ENCODE measurements at regions not wholly inside any gene's neighbourhood (a gene's known extent, or its start where the extent isn't known, plus 50 kb on each side); places are given as distances from the start of the nearest gene placed in this dataset.

DNA sequence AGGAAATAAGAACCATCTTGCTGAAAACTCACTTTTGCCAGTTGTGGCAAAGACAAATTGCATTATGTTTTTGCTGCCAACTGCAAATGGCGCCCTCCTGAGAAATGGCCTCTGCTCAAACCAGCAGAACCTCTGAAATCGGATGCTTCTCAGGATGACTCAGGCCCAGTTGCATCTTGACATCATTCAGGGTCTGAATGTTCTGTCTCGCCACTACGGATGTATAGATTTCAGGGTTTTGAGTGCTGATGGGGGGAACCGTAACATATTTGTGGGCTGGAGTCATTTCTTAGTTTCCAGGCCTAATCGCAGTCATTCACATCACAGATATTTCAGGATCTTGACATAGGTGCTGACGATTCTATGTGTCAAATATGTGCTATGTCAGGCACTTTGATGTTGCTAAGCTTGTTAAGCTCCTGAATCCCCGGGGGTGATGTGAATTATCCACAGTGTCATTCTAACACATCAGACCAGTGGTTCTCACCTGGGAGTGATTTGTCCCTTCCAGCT lies 207.1 kb downstream of the NFATC2 start:
- no peak overlapping the region for H3K4me3 Mint-ChIP-seq
- H3K36me3 Mint-ChIP-seq (ENCODE audit: low read depth), result no peaks in the 10 kb centered on the region
- no peak for DNase-seq (ENCODE audit: low spot score)
- no peak overlapping the region for H3K27ac Mint-ChIP-seq
- intact Hi-C loops (cut with micrococcal nuclease), result no loop called here
- H3K27me3 Mint-ChIP-seq (ENCODE audit: insufficient read depth), result peaks cover 4% of the 10 kb centered on the region
- H3K4me1 Mint-ChIP-seq (ENCODE audit: low read depth), result no peaks in the 10 kb centered on the region
- no peaks in the 10 kb centered on the region for H3K9me3 Mint-ChIP-seq

- Mint-ChIP-seq H3K27me3 (ENCODE audit: insufficient read depth) (peaks cover 4% of the 10 kb centered on the region), H3K4me1 (ENCODE audit: low read depth) (no peaks in the 10 kb centered on the region), H3K36me3 (ENCODE audit: low read depth) (no peaks in the 10 kb centered on the region), H3K27ac (no peak overlapping the region), H3K9me3 (no peaks in the 10 kb centered on the region), H3K4me3 (no peak overlapping the region)
- no peak for DNase-seq (ENCODE audit: low spot score)
- intact Hi-C loops (cut with micrococcal nuclease), result no loop called here
Measured at GRCh38 chr20:51334609-51335008, 207.9 kb downstream of the NFATC2 start.

GRCh38 chr20:51333971-51334370 lies 208.5 kb downstream of the NFATC2 start:
- Mint-ChIP-seq H3K36me3 (ENCODE audit: low read depth) (no peaks in the 10 kb centered on the region), H3K4me3 (no peak overlapping the region), H3K27me3 (ENCODE audit: insufficient read depth) (peaks cover 4% of the 10 kb centered on the region), H3K9me3 (no peaks in the 10 kb centered on the region), H3K27ac (no peak overlapping the region), H3K4me1 (ENCODE audit: low read depth) (no peaks in the 10 kb centered on the region)
- DNase-seq (ENCODE audit: low spot score), result no peak
- intact Hi-C loops (cut with micrococcal nuclease), result no loop called here

DNA sequence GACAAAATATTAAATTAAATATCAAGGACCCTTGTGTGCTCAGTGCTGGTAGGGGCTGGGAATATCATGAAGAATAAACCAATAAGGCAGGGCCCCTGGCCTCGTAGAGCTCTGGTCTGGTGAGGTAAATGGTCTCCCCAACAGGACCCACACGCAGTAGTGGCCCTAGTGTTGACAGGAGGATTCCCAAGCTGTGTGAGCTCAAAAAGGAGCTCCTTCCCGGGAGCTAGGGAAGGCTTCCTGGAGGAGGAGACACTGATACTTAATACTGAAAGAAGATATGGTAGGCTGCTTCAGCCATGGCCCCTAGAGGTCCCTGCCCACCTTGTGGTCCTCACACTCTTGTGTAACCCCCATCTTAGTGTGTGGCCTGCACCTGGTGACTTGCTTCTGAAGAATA lies 209.1 kb downstream of the NFATC2 start:
- Mint-ChIP-seq H3K27ac (no peak overlapping the region), H3K27me3 (ENCODE audit: insufficient read depth) (peaks cover 1% of the 10 kb centered on the region), H3K4me1 (ENCODE audit: low read depth) (no peaks in the 10 kb centered on the region), H3K9me3 (no peaks in the 10 kb centered on the region), H3K4me3 (no peak overlapping the region), H3K36me3 (ENCODE audit: low read depth) (no peaks in the 10 kb centered on the region)
- DNase-seq (ENCODE audit: low spot score), result no peak
- intact Hi-C loops (cut with micrococcal nuclease), result no loop called here

DNA sequence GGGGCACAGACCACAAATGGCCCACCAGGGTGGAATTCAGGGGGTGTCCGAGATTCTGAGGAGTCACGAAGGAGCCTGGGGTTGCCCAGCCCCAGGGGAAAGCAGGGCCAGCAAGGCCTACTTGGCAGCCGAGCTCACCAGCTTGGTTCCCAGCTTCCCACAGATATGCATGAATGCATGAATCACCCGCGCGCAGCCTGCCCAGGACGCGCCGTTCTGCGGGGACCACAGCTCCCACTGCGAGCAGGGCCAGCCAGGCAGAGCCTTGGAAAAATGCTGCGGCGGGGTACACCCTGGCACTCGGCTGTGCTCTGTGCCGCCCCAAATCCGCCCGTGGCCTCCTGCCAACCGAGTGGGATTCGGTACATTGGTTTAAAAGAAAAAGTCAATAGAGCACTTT lies 211.0 kb downstream of the NFATC2 start:
- H3K27ac Mint-ChIP-seq, result no peak overlapping the region
- intact Hi-C loops (cut with micrococcal nuclease), result no loop called here
- no peaks in the 10 kb centered on the region for H3K9me3 Mint-ChIP-seq
- no peaks in the 10 kb centered on the region for H3K4me1 Mint-ChIP-seq (ENCODE audit: low read depth)
- no peak for DNase-seq (ENCODE audit: low spot score)
- H3K27me3 Mint-ChIP-seq (ENCODE audit: insufficient read depth), result peaks cover 4% of the 10 kb centered on the region
- no peak overlapping the region for H3K4me3 Mint-ChIP-seq
- H3K36me3 Mint-ChIP-seq (ENCODE audit: low read depth), result no peaks in the 10 kb centered on the region

DNA sequence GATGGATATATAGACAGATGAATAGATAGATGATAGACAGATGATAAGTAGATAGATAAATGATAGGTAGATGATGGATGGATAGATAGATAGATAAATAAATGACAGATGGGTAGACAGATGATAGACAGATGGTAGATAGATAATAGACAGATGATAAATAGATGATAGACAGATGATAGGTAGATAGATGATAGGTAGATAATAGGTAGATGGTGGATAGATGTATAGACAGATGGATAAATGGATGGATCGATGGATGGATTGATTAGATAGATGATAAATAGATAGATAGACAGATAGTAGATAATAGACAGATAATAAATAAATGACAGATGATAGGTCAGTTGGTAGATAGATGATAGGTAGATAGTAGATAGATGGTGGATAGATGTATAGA lies 212.7 kb downstream of the NFATC2 start:
- H3K9me3 Mint-ChIP-seq, result no peaks in the 10 kb centered on the region
- no peaks in the 10 kb centered on the region for H3K4me1 Mint-ChIP-seq (ENCODE audit: low read depth)
- no peak overlapping the region for H3K27ac Mint-ChIP-seq
- peaks cover 4% of the 10 kb centered on the region for H3K27me3 Mint-ChIP-seq (ENCODE audit: insufficient read depth)
- intact Hi-C loops (cut with micrococcal nuclease), result no loop called here
- no peak overlapping the region for H3K4me3 Mint-ChIP-seq
- no peak for DNase-seq (ENCODE audit: low spot score)
- H3K36me3 Mint-ChIP-seq (ENCODE audit: low read depth), result no peaks in the 10 kb centered on the region

DNA sequence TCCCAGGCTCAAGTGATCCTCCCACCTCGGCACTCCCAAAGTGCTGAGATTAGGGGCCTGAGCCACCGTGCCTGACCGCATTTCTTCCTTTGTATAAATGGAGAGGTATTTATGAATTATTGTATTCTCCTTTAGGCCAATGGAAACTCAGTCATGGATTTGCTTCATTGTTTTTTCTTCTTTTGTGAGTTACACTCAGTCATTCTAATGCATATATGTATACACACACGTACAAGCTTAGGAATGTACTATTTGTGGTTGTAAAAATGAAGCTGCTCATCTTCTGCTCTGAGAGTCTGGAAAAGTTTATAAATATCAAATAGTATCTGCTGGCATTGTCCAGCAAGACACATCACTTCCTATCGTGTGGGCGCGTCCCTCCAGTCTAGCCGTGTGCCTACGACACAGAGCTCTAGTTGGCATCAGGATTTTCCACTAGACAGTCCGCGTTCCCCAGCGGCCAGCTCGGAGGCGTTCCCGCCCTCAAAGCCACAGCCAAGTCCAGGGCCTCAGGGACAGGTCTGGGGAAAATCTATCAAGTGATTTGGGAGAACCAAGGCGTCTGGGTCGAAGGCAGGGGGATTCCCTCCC lies 215.2 kb downstream of the NFATC2 start:
- no peaks in the 10 kb centered on the region for H3K4me1 Mint-ChIP-seq (ENCODE audit: low read depth)
- no peaks in the 10 kb centered on the region for H3K9me3 Mint-ChIP-seq
- peaks cover 5% of the 10 kb centered on the region for H3K27me3 Mint-ChIP-seq (ENCODE audit: insufficient read depth)
- intact Hi-C loops (cut with micrococcal nuclease), result no loop called here
- H3K36me3 Mint-ChIP-seq (ENCODE audit: low read depth), result no peaks in the 10 kb centered on the region
- H3K4me3 Mint-ChIP-seq, result no peak overlapping the region
- no peak for DNase-seq (ENCODE audit: low spot score)
- no peak overlapping the region for H3K27ac Mint-ChIP-seq

GRCh38 chr20:51326201-51326819 lies 216.2 kb downstream of the NFATC2 start:
- Mint-ChIP-seq H3K36me3 (ENCODE audit: low read depth) (no peaks in the 10 kb centered on the region), H3K9me3 (no peaks in the 10 kb centered on the region), H3K27me3 (ENCODE audit: insufficient read depth) (peaks cover 6% of the 10 kb centered on the region), H3K4me1 (ENCODE audit: low read depth) (no peaks in the 10 kb centered on the region), H3K27ac (peak overlapping the region; percentile 8), H3K4me3 (no peak overlapping the region)
- intact Hi-C loops (cut with micrococcal nuclease), result no loop called here
- no peak for DNase-seq (ENCODE audit: low spot score)

- no peak overlapping the region for H3K4me3 Mint-ChIP-seq
- H3K27me3 Mint-ChIP-seq (ENCODE audit: insufficient read depth), result peaks cover 2% of the 10 kb centered on the region
- H3K9me3 Mint-ChIP-seq, result no peaks in the 10 kb centered on the region
- H3K4me1 Mint-ChIP-seq (ENCODE audit: low read depth), result no peaks in the 10 kb centered on the region
- DNase-seq (ENCODE audit: low spot score), result no peak
- no peaks in the 10 kb centered on the region for H3K36me3 Mint-ChIP-seq (ENCODE audit: low read depth)
- no peak overlapping the region for H3K27ac Mint-ChIP-seq
- intact Hi-C loops (cut with micrococcal nuclease), result no loop called here
Measured at GRCh38 chr20:51322164-51322707, 220.3 kb downstream of the NFATC2 start.

- intact Hi-C loops (cut with micrococcal nuclease), result no loop called here
Measured at GRCh38 chr20:51321343-51322163, 221.0 kb downstream of the NFATC2 start.

GRCh38 chr20:51319522-51319921 lies 223.0 kb downstream of the NFATC2 start:
- DNase-seq (ENCODE audit: low spot score), result no peak
- Mint-ChIP-seq H3K4me3 (no peak overlapping the region), H3K9me3 (no peaks in the 10 kb centered on the region), H3K36me3 (ENCODE audit: low read depth) (no peaks in the 10 kb centered on the region), H3K27ac (no peak overlapping the region), H3K27me3 (ENCODE audit: insufficient read depth) (peaks cover 2% of the 10 kb centered on the region), H3K4me1 (ENCODE audit: low read depth) (no peaks in the 10 kb centered on the region)
- intact Hi-C loops (cut with micrococcal nuclease), result no loop called here

More at GRCh38 chr20:51321343-51322163, 221.0 kb downstream of the NFATC2 start:
- H3K9me3 Mint-ChIP-seq, result no peaks in the 10 kb centered on the region
- DNase-seq (ENCODE audit: low spot score), result no peak
- no peak overlapping the region for H3K27ac Mint-ChIP-seq
- H3K4me3 Mint-ChIP-seq, result no peak overlapping the region
- no peaks in the 10 kb centered on the region for H3K36me3 Mint-ChIP-seq (ENCODE audit: low read depth)
- H3K4me1 Mint-ChIP-seq (ENCODE audit: low read depth), result no peaks in the 10 kb centered on the region
- H3K27me3 Mint-ChIP-seq (ENCODE audit: insufficient read depth), result peaks cover 2% of the 10 kb centered on the region

GRCh38 chr20:51318058-51318949 lies 224.2 kb downstream of the NFATC2 start:
- intact Hi-C loops (cut with micrococcal nuclease), result no loop called here
- Mint-ChIP-seq H3K4me3 (no peak overlapping the region), H3K27ac (no peak overlapping the region), H3K4me1 (ENCODE audit: low read depth) (no peaks in the 10 kb centered on the region), H3K27me3 (ENCODE audit: insufficient read depth) (peaks cover 4% of the 10 kb centered on the region), H3K36me3 (ENCODE audit: low read depth) (no peaks in the 10 kb centered on the region), H3K9me3 (no peaks in the 10 kb centered on the region)
- DNase-seq (ENCODE audit: low spot score), result peak; percentile 12
